8988T (cell line): ENCODE measurements at regions not wholly inside any gene's neighbourhood (a gene's known extent, or its start where the extent isn't known, plus 50 kb on each side); places are given as distances from the start of the nearest gene placed in this dataset.

Experiments
- DNase-seq: peaks from one replicate; pipeline ENCODE4 v3.0.0; 2011

- DNase-seq: no peak
Measured at GRCh38 chr11:106344966-106345365, 267.5 kb downstream of the AASDHPPT start.

DNA sequence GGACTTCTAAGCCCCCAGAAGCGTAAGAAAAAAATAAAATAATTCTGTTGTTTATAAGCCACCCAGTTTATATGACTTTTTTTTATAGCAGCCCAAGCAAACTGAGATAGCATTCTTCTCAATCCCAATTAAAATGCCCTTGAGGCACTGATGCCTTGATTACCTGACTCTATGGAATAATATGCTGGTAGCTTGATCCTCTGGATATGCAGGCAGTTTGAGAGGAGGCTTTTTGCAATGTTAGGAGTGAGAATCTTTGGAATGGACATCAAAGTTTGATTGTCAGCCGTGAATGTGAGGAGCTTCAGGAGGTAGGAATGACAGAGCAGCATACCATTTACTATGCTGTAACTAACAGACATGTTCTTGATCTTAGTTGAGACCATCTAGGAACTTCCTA, 275.6 kb downstream of the AASDHPPT start:
- no peak for DNase-seq

- no peak for DNase-seq
Measured at GRCh38 chr11:106369224-106369623, 291.8 kb downstream of the AASDHPPT start.

DNA sequence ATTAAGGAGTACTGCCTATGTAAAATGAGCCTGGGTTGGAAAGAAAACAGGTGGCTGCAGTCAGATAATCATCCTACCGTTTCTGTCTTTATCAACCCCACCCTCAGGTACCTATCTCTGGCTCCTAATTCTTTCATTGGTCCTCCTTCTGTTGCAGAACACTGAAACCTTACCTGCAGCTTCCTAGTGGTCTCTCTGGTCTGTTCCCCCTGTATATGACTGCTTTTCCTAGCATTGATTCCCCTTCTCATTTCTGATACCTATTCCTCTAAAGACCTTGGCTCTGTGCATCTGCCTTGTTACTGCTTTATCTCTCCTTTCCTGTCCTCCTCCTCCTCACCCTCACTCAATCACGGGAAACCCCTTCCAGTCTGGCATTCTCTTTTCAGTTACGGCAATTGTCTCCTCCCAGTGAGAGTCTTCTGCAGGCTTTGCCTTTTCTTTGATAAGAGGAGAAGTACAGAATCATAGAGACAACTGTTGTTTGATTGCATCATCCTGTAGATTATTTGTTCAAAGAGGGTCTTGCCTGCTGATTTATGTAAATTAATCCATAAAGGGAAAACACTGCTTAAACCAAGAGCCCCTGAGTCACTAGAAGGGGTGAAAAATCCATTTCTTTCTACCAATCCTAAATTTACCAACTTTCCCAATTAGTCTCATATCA, 301.2 kb downstream of the AASDHPPT start:
- DNase-seq: no peak

GRCh38 chr11:106379265-106379664, 301.8 kb downstream of the AASDHPPT start:
- DNase-seq: no peak

GRCh38 chr11:106379712-106380111, 302.2 kb downstream of the AASDHPPT start:
- no peak for DNase-seq

- no peak for DNase-seq
Measured at GRCh38 chr11:106381895-106382294, 304.4 kb downstream of the AASDHPPT start.

- no peak for DNase-seq
Measured at GRCh38 chr11:106384429-106384828, 307.0 kb downstream of the AASDHPPT start.

DNA sequence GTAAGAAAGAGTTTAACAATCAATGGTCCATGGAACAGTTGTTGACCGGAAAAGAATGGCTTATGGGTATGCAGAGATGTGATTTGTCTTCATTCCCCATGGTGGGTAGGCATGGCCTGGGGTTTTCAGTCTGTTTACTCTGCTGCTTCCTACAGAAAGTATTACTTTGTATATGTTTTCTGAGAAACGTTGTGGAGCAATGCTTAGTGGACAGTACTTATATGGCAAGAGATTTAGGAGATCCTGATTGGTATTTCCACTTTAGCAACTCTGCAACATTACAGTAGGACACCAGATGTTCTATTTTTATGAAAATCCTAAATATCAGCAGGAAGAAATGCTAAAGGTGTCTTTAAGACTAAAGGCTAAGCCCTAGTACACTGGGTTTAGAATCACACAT, 309.1 kb downstream of the AASDHPPT start:
- no peak for DNase-seq

- DNase-seq: no peak
Measured at GRCh38 chr11:106389101-106389500, 311.6 kb downstream of the AASDHPPT start.

GRCh38 chr11:106390078-106390477, 312.6 kb downstream of the AASDHPPT start:
- DNase-seq: no peak

GRCh38 chr11:106391771-106392420, 314.4 kb downstream of the AASDHPPT start:
- no peak for DNase-seq

GRCh38 chr11:106395716-106396349, 318.4 kb downstream of the AASDHPPT start:
- no peak for DNase-seq

DNA sequence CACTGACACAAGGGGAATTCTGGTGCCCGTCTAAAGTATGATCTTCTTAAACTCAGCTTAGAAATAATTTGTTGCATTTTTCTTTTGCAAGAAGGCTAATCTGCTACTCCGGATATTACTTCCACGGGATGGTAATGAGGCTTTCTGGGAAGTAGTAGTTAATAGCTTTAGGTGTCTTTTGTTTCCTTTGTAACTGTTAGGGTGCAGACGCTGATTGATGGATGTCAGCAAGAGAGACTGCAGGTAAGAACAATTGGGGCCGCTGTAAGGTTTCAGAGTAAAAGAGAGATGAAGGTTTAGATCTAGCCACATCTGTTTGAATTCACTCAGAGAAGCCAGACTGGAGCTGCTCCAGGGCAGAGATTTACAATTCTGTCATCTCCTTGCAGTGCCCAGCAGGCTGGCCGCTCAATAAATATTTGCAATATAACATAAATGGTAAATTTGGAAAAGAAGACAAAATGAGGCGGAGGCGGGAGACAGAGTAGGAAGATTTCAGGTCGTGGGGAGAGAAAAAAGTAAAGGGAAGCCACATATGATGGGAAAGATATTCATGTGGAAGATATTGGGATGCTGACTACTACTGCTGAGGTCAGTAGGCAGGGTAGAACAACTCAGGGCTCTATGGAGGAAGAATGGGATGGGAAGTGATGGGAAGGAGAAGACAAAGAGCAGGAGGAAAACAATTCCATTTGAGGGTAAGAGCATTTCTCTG, 320.5 kb downstream of the AASDHPPT start:
- DNase-seq: no peak

DNA sequence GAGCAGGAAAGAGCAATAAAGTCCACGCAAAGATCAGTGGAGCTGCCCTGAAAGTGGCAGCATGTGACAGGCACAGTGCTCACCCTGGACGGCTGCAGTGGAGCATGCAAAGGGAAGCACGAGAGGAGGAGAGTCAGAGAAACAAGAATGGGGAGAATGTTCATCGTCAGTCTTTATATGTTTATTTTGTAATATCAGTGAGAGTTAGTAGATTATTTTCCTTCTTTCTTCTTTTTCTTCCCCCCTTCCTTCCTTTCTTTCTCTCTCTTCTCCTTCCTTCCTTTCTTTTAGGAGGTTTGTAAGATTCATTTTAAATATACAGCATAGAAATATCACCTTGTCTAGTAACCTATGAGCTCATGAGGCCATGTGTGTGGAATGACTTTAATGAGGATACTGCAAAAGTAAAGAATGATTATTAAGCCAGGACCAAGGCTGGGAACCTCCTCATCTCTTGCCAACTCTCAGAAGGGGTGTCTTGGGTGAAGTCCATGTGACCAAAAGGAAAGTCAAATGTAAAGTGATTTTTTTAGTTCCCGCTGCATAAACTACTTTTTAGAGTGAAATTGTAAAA, 321.1 kb downstream of the AASDHPPT start:
- no peak for DNase-seq

DNA sequence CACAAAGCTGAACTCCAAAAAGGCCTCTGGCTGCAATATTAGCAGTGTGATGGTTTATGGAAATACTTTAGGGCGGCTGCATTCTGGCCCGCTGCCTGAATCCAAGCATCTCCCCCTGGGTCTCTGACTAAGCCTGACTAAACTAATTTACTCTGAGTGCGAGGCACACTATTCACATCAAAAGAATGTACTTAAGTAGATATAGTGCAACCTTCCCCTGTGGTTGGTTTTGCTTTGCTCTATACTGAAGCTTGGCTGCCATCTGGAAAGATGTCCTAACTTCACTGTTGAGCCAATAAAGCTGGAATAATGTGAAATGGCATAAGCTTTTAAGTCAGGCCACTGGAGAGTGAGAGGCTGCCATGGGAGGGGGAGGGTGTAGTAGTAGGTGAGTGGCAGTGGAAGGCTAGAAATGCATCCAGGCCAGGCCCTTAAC, 321.6 kb downstream of the AASDHPPT start:
- peak; percentile 12 for DNase-seq

DNA sequence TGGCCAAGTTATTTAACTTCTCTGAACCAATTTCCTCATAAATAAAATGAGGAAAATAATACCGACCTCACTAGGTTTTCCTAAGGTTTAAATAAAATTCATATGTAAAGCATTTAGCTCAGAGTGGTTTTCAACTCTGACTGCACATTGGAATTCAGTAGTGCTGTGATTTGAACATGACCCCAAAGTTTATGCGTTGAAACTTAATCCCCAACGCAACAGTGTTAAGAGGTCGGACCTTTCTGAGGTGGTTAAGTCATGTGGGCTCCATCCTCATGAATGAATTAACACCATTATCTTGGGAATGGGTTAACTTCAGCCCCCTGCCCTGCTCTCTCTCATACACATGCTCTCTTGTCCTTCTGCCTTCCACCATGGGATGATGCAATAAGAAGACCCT, 322.2 kb downstream of the AASDHPPT start:
- DNase-seq: no peak

DNA sequence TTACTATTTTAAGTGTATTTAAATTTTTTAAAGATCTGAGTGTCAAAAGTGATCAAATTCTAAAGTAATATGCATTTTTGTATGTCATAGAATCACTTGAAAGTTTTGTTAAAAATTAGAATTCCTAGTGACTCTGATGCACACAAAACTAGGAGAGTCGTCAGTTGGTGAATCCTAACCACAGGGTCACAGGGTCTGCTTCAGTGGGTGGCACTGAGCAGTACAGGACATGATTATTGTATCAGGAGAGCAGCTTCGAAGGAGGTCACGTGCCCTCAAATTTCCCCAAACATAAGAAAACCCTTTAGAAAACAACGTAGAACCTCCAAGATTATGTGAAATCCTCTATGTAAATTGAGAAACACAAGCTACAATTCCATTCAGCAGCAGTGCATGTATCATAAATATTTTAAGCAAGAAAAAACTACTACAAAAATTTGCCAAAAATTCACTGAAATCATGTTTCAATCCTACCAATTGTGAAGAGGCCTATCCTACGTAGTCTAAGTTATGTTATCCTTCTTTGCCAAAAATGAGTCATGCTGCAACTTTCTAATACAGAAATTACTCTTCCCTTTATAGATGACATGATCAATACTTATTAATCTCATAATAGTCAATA, 323.6 kb downstream of the AASDHPPT start:
- DNase-seq: no peak

- DNase-seq: no peak
Measured at GRCh38 chr11:106403751-106404150, 326.3 kb downstream of the AASDHPPT start.

- DNase-seq: no peak
Measured at GRCh38 chr11:106409222-106409621, 331.8 kb downstream of the AASDHPPT start.

GRCh38 chr11:106409671-106410070, 332.2 kb downstream of the AASDHPPT start:
- DNase-seq: no peak

DNA sequence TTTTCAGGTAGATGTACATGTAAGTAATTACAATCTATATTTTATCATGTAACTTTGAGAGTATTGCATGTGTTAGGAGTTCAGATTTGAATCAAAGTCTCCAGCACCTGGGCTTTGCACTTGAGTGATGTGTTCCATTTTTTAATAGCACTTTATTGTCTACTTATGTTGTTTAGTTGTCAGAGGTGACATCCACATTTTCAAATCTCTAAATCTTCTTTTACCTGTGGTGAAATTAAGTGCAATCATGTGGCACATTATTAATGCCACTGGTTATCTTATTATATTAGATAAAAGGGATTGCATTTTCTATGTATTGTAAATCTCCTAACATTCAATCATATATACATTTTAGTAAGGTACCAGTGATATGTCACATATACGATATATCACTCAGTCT, 333.4 kb downstream of the AASDHPPT start:
- DNase-seq: no peak

DNA sequence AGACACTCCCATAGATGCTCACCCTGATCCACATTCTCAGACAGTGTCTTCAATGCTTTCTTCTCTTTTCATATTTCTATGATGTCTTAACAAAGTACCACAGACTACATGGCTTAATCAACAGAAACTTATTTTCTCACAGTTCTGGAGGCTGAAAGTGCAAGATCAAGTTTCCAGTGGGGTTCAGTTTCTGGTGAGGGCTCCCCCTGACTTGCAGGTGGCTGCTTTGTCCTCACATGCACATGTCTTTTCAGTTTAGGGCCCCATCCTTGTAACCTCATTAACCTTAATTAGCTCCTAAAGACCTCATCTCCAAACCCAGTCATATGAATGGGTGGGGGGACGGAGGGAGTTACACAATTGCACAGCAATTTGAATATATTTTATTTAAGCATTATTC, 335.8 kb downstream of the AASDHPPT start:
- no peak for DNase-seq
